ENCODE measurements at regions not wholly inside any gene's neighbourhood (a gene's known extent, or its start where the extent isn't known, plus 50 kb on each side); places are given as distances from the start of the nearest gene placed in this dataset.

DNA sequence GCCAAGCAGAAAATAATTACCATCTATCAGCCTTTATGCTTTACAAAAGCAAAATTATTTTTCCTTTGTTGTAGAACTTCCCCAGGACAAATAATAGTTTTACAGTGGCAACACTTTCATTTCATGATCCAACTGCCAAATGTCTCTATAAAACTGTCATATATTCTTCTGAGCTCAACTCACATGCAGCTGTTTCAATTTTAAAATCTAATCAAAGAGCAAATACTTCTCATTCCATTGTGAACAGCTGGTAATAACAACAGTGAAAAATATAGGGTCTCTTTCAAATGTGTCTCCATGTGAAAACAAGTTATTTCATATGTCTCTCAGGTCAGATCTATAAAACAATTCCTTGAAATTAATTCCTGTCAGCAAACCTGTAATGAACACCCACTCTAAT, 270.6 kb upstream of the SLC7A11 start:
- TF ChIP-seq CTCF (IDR thresholded peaks at IDR 0.05) = no peak
- TF ChIP-seq POLR2A (IDR thresholded peaks at IDR 0.05) = no peak
- TF ChIP-seq POLR2AphosphoS5 (IDR thresholded peaks at IDR 0.05) = no peak
